GM21529 (cell line): ENCODE measurements at regions not wholly inside any gene's neighbourhood (a gene's known extent, or its start where the extent isn't known, plus 50 kb on each side); places are given as distances from the start of the nearest gene placed in this dataset.

Source experiments
- ATAC-seq: cut with Tn5 transposase; IDR thresholded peaks from one replicate; pipeline ENCODE4 v1.9.1; 2021; ENCODE audit not compliant: unreplicated experiment

GRCh38 chr14:66056926-66057552, 429.1 kb upstream of the CCDC196 start:
- no peak for ATAC-seq

GRCh38 chr14:66065188-66065587, 421.0 kb upstream of the CCDC196 start:
- ATAC-seq, result no peak

DNA sequence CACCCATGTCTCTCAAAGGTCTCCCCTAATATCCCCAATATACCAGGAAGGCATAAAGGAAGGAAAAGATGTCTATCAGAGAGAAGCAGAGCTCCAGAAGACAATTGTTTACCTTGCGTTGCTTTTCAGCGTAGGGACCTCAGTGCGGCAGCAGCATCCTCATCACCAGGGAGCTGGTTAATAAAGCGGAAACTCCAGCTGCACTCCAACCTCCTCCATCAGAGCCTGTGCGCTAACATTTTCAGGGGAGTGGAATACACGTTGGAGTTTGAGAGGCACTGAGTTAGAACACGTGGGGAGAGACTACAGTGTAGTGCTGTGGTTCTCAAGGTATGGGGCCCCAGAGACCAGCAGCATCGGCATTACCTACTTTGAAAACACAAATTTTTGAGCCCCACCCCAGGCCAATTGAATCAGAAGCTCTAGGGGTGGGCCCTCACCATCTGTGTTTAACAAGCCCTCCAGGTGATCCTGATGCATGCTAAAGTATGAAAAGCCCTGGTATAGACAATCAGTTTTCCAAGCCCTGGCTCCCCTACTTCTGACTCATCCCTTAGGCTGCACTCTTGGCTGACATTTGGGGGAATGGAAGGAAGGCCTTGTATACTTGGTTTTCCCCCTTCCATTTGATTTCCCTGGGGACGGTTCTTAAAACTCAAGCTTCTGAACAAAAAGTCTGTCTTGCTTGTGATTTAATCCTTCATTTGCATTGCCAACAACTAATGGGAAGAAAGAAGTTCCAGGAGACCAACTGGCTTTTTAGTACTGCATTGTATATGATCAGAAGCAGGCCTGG, 419.0 kb upstream of the CCDC196 start:
- ATAC-seq, result no peak

DNA sequence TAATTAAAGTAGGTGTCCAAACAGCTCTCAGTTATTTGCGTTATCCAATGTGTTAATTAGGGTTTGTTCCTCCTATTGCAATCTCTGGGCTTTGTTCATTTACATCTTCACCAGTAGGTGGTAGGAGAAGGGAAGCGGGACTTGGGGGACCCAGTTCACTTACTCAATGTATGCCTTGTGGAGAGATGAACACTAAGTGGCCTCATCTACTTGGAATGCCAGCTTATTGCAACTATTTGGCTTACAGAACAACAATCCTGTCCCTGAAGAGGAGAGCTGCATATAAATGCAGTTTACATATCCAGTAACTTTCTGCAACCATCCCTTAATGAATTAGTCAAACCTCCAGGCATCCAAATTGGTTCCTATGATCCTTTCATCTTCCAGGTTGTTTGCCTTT, 417.1 kb upstream of the CCDC196 start:
- no peak for ATAC-seq

DNA sequence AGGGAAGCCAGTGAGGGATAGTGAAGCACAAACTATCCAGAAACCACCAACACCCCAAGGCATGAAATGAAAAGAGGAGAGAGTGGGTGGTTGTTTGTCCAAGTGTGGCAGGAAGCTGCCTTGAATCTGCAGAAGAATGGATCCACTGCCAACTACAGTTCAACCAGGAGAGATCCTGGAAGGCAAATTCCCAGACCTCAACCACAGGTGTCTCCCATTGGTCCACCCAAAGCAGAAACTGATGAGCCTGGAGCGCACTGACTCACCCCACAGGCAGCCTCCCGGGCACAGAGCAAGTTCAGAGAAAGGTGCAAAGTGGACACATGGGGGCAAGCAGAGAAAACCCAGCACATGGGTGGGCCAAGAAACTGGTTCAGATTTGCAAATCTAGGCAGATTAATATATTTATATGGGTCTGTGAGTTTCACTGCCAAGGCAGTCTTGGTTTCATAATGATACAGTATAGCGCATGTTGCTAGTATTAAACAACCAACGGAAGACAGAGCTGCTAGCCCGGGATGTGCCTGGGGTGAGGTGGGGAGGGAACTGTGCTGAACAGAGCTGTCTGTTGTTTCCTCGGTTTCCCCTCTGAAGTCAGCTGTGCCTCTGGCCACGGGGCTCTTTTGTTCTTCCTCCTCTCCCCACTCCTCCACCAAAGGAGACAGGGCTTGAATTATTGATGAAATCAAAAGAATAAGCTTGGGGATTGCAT, 416.2 kb upstream of the CCDC196 start:
- no peak for ATAC-seq

- peak; percentile 52 for ATAC-seq
Measured at GRCh38 chr14:66070542-66071319, 415.4 kb upstream of the CCDC196 start.

DNA sequence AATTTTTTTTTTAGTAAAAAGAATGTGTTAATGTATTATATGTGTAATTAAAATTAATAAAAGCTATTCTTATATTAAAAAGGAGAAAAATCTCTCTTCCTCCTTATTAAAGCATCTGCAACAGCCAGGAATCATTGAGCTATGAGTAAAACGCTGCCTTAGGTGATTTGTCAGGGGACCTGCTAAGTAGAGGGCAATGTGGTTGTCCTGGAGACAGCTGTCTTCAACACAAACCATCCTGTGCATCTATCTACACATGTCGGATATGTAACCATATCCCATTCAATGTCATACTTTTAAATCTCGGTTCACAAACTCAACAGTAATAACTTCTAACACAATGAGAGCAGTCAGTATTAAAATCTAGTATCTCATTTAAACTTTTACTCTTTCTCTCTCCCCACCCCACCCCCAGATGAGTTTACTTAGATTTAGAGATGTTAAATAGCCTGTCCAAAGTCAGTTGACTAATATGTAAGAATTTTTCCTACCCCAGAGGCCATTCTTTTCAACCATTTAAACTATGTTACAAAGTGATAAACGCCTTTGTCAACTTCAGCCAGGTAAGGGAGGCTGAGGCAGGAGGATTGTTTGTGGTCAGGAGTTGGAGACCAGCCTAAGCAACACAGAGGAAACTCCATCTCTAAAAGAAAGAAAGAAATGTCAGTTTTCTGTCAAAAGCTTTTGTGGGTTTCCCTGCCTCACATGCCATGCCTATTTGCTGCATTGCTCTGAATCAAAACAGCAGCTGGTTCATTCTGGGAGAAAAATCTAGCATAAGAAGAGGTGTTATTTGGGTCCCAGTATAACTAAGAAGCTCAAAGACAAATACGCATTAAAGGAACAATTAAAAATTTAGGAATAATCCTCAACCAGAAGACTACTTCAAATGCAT, 413.7 kb upstream of the CCDC196 start:
- ATAC-seq, result no peak

DNA sequence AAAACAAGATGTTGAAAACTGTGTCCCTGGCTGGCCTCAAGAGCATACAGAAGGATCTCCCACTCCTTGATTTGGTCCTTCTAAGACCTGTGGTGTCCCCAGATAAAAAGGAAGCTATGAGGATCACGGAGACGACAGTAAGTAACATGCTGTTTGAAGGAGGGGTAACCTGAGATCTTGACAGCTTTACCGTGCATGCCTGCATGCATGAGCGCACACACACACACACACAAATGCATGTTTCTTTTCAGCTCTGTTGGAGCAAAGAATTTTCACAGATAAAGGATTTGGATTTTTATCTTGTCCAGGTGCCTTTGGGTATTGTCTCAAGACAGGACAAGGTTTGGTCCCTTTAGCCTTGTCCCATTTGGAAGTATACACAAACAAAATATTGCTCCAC, 411.6 kb upstream of the CCDC196 start:
- no peak for ATAC-seq

DNA sequence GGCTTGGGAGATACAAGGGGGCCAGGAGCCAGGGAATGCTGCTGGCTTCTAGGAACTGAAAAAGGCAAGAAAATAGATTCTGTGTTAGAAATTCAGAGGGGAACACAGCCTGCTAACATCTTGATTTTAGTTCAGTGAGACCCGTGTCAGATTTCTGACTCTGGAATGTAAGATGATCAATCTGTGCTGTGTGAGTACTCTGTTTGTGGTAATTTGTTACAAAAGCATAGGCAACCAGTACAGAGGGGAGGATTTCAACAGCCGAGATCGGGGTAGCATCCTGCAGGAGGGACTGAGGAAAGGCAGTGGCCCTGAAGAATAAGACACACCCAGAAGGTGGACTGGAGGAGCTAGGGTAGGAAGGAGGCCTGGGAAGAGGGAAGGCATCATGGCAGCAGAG, 410.0 kb upstream of the CCDC196 start:
- no peak for ATAC-seq

- no peak for ATAC-seq
Measured at GRCh38 chr14:66078006-66078405, 408.2 kb upstream of the CCDC196 start.

DNA sequence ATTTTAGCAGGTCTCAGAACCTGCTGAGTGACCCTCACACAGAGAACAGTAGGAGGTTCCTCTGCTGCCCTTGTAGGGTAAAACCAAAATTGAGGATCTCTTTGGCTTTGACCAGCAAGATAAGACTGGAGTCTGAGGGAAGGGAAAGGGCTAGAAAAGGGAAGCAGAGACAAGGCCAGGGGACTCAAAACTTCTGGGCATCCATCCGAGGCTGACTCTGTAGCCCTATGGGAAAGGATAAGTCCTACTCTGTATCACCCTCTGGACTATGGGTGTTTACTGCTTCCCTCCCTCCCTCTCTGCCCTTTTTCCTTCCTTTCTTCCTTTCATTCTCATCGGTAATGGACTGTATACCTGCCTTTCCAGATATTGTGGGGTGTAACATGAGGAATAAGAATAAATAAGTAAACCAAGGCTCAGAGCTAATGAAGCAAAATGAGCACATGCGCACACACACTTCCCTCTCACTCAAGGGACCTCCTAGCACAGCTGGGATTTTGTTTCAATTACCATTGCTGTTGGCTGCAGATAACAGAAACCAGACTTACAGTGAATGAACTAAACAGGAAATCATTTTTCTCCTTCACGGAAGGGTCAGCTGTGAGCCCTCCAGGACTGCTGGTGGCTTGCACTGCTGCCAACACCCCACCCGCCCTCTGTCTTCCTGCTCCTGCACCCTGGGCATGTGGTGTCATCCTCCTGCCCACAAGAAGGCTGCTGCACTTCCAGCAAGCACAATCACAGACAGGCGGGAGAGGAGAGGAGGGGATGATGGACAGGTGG, 404.4 kb upstream of the CCDC196 start:
- ATAC-seq, result no peak

DNA sequence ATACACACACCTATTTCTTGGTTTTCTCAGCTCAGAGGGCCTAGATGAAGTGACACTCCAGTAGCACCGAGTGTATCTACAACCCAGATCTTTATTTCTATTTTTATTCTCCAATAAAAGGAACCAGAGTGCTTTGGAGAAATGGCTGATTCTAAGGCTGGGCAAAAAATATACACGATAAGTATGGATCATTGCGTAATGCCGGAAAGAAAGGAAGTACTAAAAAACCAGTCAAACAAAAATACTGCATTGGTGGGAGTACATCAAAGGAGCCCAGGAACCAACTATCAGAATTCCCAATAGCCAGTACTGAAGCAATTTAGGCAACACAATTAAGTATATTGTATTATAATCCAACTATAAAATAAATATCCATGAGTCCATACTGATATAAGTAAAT, 400.9 kb upstream of the CCDC196 start:
- ATAC-seq, result no peak

- no peak for ATAC-seq
Measured at GRCh38 chr14:66085665-66086064, 400.5 kb upstream of the CCDC196 start.

- ATAC-seq, result no peak
Measured at GRCh38 chr14:66087231-66087630, 398.9 kb upstream of the CCDC196 start.

DNA sequence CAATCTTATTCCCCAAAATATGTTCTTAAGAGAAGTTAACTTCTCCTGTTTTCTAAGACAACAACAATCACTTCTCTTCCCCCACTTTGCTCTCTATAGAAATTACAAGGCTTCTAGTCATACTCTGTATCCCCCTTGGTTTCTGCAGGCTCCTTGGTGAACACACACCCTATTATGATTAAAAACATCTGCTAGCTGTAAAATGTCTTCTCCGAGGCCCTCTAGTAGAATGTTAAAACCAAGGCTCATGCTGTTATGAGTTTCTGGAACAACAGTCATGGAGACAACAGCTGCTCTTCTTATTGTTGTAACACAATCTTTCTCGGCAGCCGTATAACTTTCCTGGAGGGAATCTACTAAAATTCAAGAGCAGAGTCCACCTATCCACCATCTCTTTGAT, 397.5 kb upstream of the CCDC196 start:
- no peak for ATAC-seq

GRCh38 chr14:66092206-66092605, 394.0 kb upstream of the CCDC196 start:
- ATAC-seq, result no peak

DNA sequence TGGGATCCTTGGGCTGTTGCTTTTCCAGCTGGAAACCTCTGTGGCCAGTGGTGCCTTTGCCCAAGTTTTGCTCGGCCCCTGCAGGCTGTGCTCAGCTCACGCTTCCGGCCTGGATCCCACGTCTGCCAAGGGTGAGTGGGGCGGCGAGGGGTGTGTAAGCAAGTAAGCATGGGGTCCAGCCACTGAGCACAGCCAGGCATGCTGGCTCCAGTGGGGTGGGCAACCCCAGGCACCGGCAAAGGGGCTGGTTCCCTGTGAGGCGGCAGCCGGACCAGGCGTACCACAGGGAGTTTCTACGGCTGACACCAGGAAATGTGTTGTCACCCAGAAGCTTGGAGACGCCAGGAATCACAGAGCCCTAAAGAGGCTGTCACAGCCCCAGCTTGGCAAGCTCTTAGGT, 393.4 kb upstream of the CCDC196 start:
- ATAC-seq, result no peak

DNA sequence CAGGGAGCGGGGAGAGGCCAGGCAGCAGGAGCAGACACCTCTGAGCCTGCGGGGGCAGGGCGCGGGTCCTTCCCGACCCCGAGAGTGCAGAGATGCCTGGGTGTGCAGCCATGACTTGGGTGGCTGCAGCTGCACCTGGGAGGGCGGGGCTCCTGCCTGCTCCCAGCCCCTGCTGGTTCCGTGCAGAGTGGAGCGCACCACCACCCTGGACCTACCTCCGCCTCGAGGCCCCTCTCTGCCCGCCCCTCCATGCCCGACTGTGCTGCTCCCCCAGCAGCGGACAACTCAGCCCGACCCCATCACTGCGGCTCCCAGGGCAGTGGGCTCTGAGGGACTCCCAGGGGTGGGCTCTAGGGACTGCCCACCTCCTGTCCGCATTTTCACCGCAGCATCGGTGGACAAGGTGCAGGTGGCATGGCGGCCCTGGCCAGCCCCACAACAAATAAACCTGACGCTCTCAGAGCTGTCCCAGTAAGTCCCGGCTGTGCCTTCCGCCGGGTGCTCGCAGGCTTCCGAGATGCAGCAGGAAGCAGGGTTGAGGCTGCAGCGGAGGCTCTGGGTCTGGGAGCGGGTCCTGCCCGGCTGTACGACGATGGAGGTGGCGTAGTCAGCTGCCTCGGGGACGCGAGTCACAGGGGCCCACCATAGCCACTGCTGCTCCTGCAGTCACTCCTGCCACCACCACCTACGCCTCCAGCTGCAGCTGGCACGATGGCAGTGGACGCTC, 392.0 kb upstream of the CCDC196 start:
- no peak for ATAC-seq

- no peak for ATAC-seq
Measured at GRCh38 chr14:66099451-66099850, 386.7 kb upstream of the CCDC196 start.
